GM12878 (cell line): ENCODE measurements at regions not wholly inside any gene's neighbourhood (a gene's known extent, or its start where the extent isn't known, plus 50 kb on each side); places are given as distances from the start of the nearest gene placed in this dataset.
A peak's percentile ranks its signal among the peaks of the same experiment; 100 is the strongest.

ENCODE experiments used
- ATAC-seq: fragments of 200-7000 bp; cut with Tn5 transposase; 3 replicates; pipeline ENCODE4 v1.9.1; 2020; ENCODE audit warnings: mild to moderate bottlenecking, moderate library complexity
- BruUV-seq: library from RNA; stranded (reverse); fragments of 400-500 nt; replicated peaks from 2 replicates; lab custom pipeline; 2021; lab: Mats Ljungman, UMichigan
- CTCF ChIA-PET: fragments of 300-600 bp; sonication (Branson Sonifier 250); formaldehyde crosslinking; extraction: SDS; loops from one replicate; lab custom pipeline; 2021; ENCODE audit warnings: inconsistent platforms; lab: Yijun Ruan, JAX
- POLR2A ChIA-PET: fragments of 350-600 bp; formaldehyde crosslinking; extraction: SDS; loops from one replicate; lab custom pipeline; 2021; ENCODE audit warnings: inconsistent platforms; lab: Charles Lee
- RAD21 ChIA-PET: fragments of 300-600 bp; sonication (Branson Sonifier 250); formaldehyde crosslinking; loops from one replicate; lab custom pipeline; 2023; ENCODE audit warnings: antibody characterized with exemption; ENCODE audit not compliant: unreplicated experiment; lab: Charles Lee
- SMC1A ChIA-PET: fragments of 300-600 bp; sonication (Branson Sonifier 250); formaldehyde crosslinking; loops from one replicate; lab custom pipeline; 2023; ENCODE audit not compliant: unreplicated experiment, uncharacterized antibody; lab: Charles Lee
- DNase-seq: peaks from one replicate; pipeline ENCODE4 v3.0.0-alpha.2; 2011; ENCODE audit warnings: low read depth, low spot score
- FAIRE-seq: peaks from 3 replicates; lab custom pipeline; 2011; peaks lifted over from hg19 to GRCh38; lab: Jason Lieb, UNC
- H2AFZ ChIP-seq: 2 replicates; pipeline ENCODE4 v1.6.0; 2011; ENCODE audit warnings: low read depth, low read length, control low read depth; ENCODE audit not compliant: control insufficient read depth
- H3K27ac ChIP-seq: 2 replicates; pipeline ENCODE4 v1.5.1; 2011; ENCODE audit warnings: control low read depth; ENCODE audit not compliant: control insufficient read depth, insufficient read depth
- H3K27me3 ChIP-seq, 2 experiments: replicated peaks in 1 of 2; 2 replicates each; pipeline versions ENCODE4 v1.6.0 to v1.6.1; 2011; ENCODE audit warnings: low read length in 1 of 2; ENCODE audit not compliant: control insufficient read depth in 2 of 2, insufficient read depth in 2 of 2
- H3K36me3 ChIP-seq, 2 experiments: 2 replicates each; pipeline ENCODE4 v1.5.1; 2011; ENCODE audit warnings: low read length in 1 of 2; ENCODE audit not compliant: control insufficient read depth in 2 of 2, insufficient read depth in 2 of 2
- H3K4me1 ChIP-seq: 2 replicates; pipeline ENCODE4 v1.6.1; 2011; ENCODE audit warnings: mild to moderate bottlenecking, low read length, moderate library complexity, mixed read lengths; ENCODE audit not compliant: control insufficient read depth, insufficient read depth
- H3K4me2 ChIP-seq: 2 replicates; pipeline ENCODE4 v1.6.0; 2011; ENCODE audit warnings: control low read depth; ENCODE audit not compliant: control insufficient read depth, insufficient read depth
- H3K4me3 ChIP-seq: fragments of 200-600 bp; sonication (generic); 2 replicates; pipeline ENCODE4 v1.5.1; 2016
- H3K79me2 ChIP-seq: 2 replicates; pipeline ENCODE4 v1.6.0; 2011; ENCODE audit warnings: low read length; ENCODE audit not compliant: control insufficient read depth, insufficient read depth
- H3K9ac ChIP-seq: 2 replicates; pipeline ENCODE4 v1.8.0; 2011; ENCODE audit warnings: low read length, control low read depth, mixed read lengths; ENCODE audit not compliant: control insufficient read depth, insufficient read depth
- H3K9me3 ChIP-seq: replicated peaks from 3 replicates; pipeline ENCODE4 v1.5.1; 2011; ENCODE audit warnings: mild to moderate bottlenecking, low read length; ENCODE audit not compliant: control insufficient read depth, insufficient read depth
- H4K20me1 ChIP-seq: 2 replicates; pipeline ENCODE4 v1.6.0; 2011; ENCODE audit not compliant: control insufficient read depth, insufficient read depth
- ASH2L ChIP-seq: fragments of 300-600, 200-600 bp; sonication (generic); IDR thresholded peaks from 2 replicates; pipeline ENCODE4 v1.6.1; 2017; ENCODE audit warnings: low read depth, mild to moderate bottlenecking, borderline replicate concordance
- MTA2 ChIP-seq: fragments of 450-650 bp; IDR thresholded peaks from 2 replicates; pipeline ENCODE4 v1.6.1; 2016; ENCODE audit warnings: low read depth, mild to moderate bottlenecking, moderate library complexity
- POU2F2 ChIP-seq: IDR thresholded peaks from 3 replicates; pipeline ENCODE4 v1.6.1; 2011; ENCODE audit warnings: low read depth, mild to moderate bottlenecking, low read length, borderline replicate concordance
- SUPT20H ChIP-seq: IDR thresholded peaks from 2 replicates; pipeline ENCODE4 v1.6.1; 2011; ENCODE audit warnings: low read depth, mild to moderate bottlenecking, low read length, moderate library complexity, borderline replicate concordance; ENCODE audit not compliant: control insufficient read depth
- TCF12 ChIP-seq: IDR thresholded peaks from 2 replicates; pipeline ENCODE4 v1.6.1; 2011; ENCODE audit warnings: low read depth, mild to moderate bottlenecking, low read length
- WGBS: methylation state at CpG from one replicate; pipeline ENCODE4 v1.1.6; 2016; ENCODE audit warnings: low lambda C conversion rate; ENCODE audit not compliant: insufficient replicate concordance, insufficient coverage; ENCODE audit errors: missing lambda C conversion rate; 5-methylcytosine and 5-hydroxymethylcytosine counted together
- in situ Hi-C: fragments of 300-500 bp; cut with MboI; formaldehyde crosslinking; loops from 9 replicates; pipeline ENCODE4 v1.14.3; 2018; ENCODE audit warnings: mixed read lengths
- intact Hi-C: fragments of 100-400 bp; cut with micrococcal nuclease; formaldehyde crosslinking; loops from one replicate; pipeline ENCODE4 v1.14.2; 2022; ENCODE audit not compliant: unreplicated experiment
- TF ChIP-seq, protein P1 (sequence below): fragments of 450-650 bp; IDR thresholded peaks from 2 replicates; pipeline ENCODE4 v1.6.1; 2016; ENCODE audit warnings: mild to moderate bottlenecking
- TF ChIP-seq, protein P2 (sequence below): IDR thresholded peaks from 2 replicates; pipeline ENCODE4 v1.6.1; 2011; ENCODE audit warnings: borderline replicate concordance, low read depth, mild to moderate bottlenecking, moderate library complexity, mixed read lengths, low read length; ENCODE audit not compliant: insufficient read depth; ENCODE audit errors: extremely low read length
- TF ChIP-seq, protein P3 (sequence below), 3 experiments: IDR thresholded peaks in 2 of 3; conservative IDR thresholded peaks in 1 of 3; 2 replicates each; pipeline ENCODE4 v1.5.1; 2011; ENCODE audit warnings: low read depth in 3 of 3, low read length in 3 of 3, mild to moderate bottlenecking in 3 of 3, control low read depth in 2 of 3, moderate library complexity in 2 of 3, inconsistent platforms in 1 of 3, mixed read lengths in 1 of 3; ENCODE audit not compliant: control insufficient read depth in 2 of 3, insufficient read depth in 1 of 3; ENCODE audit errors: extremely low read depth in 1 of 3

DNA sequence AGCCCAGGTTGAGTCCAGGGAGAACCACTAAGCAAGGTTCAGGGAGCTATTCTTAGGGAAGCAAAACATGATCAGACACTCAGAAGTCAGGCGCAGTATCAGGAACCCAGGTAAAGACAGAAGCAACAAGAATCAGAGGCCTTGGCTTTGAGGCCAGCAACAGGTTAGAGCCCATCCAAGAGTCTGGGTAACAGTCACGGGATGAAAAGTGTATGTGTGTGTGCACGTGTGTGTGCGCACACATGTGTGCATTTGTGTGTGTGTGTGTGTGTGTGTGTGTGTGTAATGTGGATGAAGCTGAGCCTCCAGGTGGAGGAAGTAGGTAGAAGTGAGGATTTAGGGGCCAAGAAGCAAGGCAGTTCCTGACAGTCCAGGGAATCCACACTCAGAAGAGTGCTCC is 63.1 kb downstream of the CCNA1 start:
- no peaks in the 10 kb centered on the region for H3K79me2 ChIP-seq
- no peaks in the 10 kb centered on the region for H3K4me1 ChIP-seq
- H2AFZ ChIP-seq, result no peak overlapping the region
- H3K4me3 ChIP-seq, result no peak overlapping the region
- intact Hi-C loops (no loop called here), in situ Hi-C loops (no loop called here)
- RAD21 ChIA-PET, result no interaction called here
- TF ChIP-seq, protein P1, sequence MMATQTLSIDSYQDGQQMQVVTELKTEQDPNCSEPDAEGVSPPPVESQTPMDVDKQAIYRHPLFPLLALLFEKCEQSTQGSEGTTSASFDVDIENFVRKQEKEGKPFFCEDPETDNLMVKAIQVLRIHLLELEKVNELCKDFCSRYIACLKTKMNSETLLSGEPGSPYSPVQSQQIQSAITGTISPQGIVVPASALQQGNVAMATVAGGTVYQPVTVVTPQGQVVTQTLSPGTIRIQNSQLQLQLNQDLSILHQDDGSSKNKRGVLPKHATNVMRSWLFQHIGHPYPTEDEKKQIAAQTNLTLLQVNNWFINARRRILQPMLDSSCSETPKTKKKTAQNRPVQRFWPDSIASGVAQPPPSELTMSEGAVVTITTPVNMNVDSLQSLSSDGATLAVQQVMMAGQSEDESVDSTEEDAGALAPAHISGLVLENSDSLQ, result no peak
- no peak for TF ChIP-seq ASH2L
- no peak for TF ChIP-seq MTA2
- TF ChIP-seq, protein P2, sequence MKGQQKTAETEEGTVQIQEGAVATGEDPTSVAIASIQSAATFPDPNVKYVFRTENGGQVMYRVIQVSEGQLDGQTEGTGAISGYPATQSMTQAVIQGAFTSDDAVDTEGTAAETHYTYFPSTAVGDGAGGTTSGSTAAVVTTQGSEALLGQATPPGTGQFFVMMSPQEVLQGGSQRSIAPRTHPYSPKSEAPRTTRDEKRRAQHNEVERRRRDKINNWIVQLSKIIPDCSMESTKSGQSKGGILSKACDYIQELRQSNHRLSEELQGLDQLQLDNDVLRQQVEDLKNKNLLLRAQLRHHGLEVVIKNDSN, result no peak
- TF ChIP-seq POU2F2, result no peak
- TF ChIP-seq TCF12, result no peak
- no TSS peak for BruUV-seq
- 33% methylated on average over 4 of the region's 4 CpGs for WGBS
- no peak overlapping the region for H3K27ac ChIP-seq
- POLR2A ChIA-PET, result no interaction called here
- H4K20me1 ChIP-seq, result no peaks in the 10 kb centered on the region
- ATAC-seq (no peak), DNase-seq (no peak), FAIRE-seq (no peak)
- SMC1A ChIA-PET, result no interaction called here
- CTCF ChIA-PET, result no interaction called here
- no peak overlapping the region for H3K9ac ChIP-seq
- H3K9me3 ChIP-seq, result no peaks in the 10 kb centered on the region
- no peak overlapping the region for H3K4me2 ChIP-seq
- no peaks in the 10 kb centered on the region for H3K27me3 ChIP-seq
- H3K36me3 ChIP-seq, result no peaks in the 10 kb centered on the region

DNA sequence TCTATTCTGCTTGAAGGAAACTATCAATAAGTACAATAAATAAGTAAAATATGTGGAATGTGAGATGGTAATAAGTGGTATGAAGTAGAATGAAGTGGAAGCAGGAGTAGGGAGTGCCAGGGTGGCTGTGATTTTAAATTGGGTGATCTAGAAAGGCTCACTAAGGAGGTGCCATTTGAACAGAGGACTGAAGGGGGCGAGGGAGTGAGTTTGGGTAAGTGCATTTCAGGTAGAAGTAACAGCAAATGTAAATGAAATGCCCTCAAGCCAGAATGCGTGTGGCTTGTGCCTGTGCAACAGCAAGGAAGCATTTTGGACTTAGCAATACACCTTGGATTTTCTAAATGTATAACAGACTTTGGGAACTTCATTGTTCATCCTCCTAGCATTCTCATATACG is 77.1 kb downstream of the CCNA1 start:
- CTCF ChIA-PET, result no interaction called here
- Histone ChIP-seq H3K36me3 (no peaks in the 10 kb centered on the region), H2AFZ (no peak overlapping the region), H3K9me3 (no peaks in the 10 kb centered on the region), H3K4me3 (no peak overlapping the region), H3K27ac (no peak overlapping the region), H3K9ac (no peak overlapping the region), H3K27me3 (no peaks in the 10 kb centered on the region), H3K79me2 (no peaks in the 10 kb centered on the region), H3K4me2 (no peak overlapping the region), H3K4me1 (no peaks in the 10 kb centered on the region), H4K20me1 (no peaks in the 10 kb centered on the region)
- in situ Hi-C loops (no loop called here), intact Hi-C loops (no loop called here)
- no peak for TF ChIP-seq SUPT20H
- TF ChIP-seq, protein P3, sequence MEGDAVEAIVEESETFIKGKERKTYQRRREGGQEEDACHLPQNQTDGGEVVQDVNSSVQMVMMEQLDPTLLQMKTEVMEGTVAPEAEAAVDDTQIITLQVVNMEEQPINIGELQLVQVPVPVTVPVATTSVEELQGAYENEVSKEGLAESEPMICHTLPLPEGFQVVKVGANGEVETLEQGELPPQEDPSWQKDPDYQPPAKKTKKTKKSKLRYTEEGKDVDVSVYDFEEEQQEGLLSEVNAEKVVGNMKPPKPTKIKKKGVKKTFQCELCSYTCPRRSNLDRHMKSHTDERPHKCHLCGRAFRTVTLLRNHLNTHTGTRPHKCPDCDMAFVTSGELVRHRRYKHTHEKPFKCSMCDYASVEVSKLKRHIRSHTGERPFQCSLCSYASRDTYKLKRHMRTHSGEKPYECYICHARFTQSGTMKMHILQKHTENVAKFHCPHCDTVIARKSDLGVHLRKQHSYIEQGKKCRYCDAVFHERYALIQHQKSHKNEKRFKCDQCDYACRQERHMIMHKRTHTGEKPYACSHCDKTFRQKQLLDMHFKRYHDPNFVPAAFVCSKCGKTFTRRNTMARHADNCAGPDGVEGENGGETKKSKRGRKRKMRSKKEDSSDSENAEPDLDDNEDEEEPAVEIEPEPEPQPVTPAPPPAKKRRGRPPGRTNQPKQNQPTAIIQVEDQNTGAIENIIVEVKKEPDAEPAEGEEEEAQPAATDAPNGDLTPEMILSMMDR (IDR thresholded peaks at IDR 0.05 in 2 of 3, conservative IDR thresholded peaks at IDR 0.05 in 1 of 3; ENCODE audit: control insufficient read depth in 2 of 3, extremely low read depth in 1 of 3, insufficient read depth in 1 of 3, low read depth in 3 of 3, low read length in 3 of 3), result 0 out of 6 replicates have a peak, but pooled peaks of 2 of the 3 experiments have one; percentile 3 to 4
- no peak for FAIRE-seq
- no peak for DNase-seq
- POLR2A ChIA-PET, result no interaction called here
- 0% methylated on average over 3 of the region's 3 CpGs for WGBS
- ATAC-seq, result no peak
- BruUV-seq, result no TSS peak
- SMC1A ChIA-PET, result no interaction called here
- RAD21 ChIA-PET, result no interaction called here
